ENCODE measurements at regions not wholly inside any gene's neighbourhood (a gene's known extent, or its start where the extent isn't known, plus 50 kb on each side); places are given as distances from the start of the nearest gene placed in this dataset.

DNA sequence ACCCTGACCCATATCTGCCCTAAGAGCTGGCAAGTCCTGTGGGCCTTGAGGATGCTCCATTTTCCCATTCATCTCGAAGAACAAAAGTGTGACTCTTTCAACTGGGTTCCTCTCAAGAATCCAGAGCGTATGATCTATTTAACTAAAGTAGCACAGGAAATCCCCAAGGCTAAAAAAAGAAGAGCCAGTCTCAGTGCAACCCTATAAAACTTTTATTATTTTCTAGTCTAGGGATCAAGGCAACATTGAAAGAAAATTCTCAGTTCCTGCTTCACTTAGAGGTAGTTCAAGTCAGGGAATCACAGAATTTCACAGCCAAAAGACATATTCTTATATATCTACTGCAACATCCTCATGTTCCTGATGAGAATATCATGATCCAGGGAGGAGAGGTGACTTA lies 51.6 kb upstream of the GRM7 start:
- Histone ChIP-seq H3F3A (ENCODE audit: low read depth) (no peaks in the 10 kb centered on the region), H3K9ac (ENCODE audit: low read depth, low read length, poor library complexity, severe bottlenecking) (no peak overlapping the region), H3K36me3 (ENCODE audit: insufficient read depth, low read length) (no peaks in the 10 kb centered on the region), H2AFZ (ENCODE audit: low read length) (0 out of 2 replicates have a peak overlapping the region, but pooled peaks have one; percentile 31), H3K4me1 (ENCODE audit: insufficient read depth, low read length, poor library complexity, severe bottlenecking) (peaks cover 26% of the 10 kb centered on the region), H3K4me2 (ENCODE audit: low read depth, low read length, poor library complexity, severe bottlenecking) (peak overlapping the region; percentile 36), H4K20me1 (ENCODE audit: insufficient read depth, low read length, poor library complexity, severe bottlenecking) (no peaks in the 10 kb centered on the region), H3K27me3 (ENCODE audit: insufficient read depth, low read length, poor library complexity, severe bottlenecking) (no peaks in the 10 kb centered on the region), H3K79me2 (ENCODE audit: insufficient read depth, low read length) (no peaks in the 10 kb centered on the region), H3K4me3 (ENCODE audit: low read length, poor library complexity, severe bottlenecking) (peak overlapping the region; percentile 17), H3K9me2 (replicated peaks; ENCODE audit: low read depth, low read length) (no peaks in the 10 kb centered on the region), H3K9me3 (ENCODE audit: insufficient read depth, low read depth, low read length) (no peaks in the 10 kb centered on the region)
- TF ChIP-seq, protein P1, sequence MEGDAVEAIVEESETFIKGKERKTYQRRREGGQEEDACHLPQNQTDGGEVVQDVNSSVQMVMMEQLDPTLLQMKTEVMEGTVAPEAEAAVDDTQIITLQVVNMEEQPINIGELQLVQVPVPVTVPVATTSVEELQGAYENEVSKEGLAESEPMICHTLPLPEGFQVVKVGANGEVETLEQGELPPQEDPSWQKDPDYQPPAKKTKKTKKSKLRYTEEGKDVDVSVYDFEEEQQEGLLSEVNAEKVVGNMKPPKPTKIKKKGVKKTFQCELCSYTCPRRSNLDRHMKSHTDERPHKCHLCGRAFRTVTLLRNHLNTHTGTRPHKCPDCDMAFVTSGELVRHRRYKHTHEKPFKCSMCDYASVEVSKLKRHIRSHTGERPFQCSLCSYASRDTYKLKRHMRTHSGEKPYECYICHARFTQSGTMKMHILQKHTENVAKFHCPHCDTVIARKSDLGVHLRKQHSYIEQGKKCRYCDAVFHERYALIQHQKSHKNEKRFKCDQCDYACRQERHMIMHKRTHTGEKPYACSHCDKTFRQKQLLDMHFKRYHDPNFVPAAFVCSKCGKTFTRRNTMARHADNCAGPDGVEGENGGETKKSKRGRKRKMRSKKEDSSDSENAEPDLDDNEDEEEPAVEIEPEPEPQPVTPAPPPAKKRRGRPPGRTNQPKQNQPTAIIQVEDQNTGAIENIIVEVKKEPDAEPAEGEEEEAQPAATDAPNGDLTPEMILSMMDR (conservative IDR thresholded peaks at IDR 0.05; ENCODE audit: low read length), result no peak
- TF ChIP-seq EZH2phosphoT487 (IDR thresholded peaks at IDR 0.05; ENCODE audit: borderline replicate concordance), result no peak

Measured in Loucy (cell line).